Esophagus (tissue), 2 donors: ENCODE measurements at regions not wholly inside any gene's neighbourhood (a gene's known extent, or its start where the extent isn't known, plus 50 kb on each side); places are given as distances from the start of the nearest gene placed in this dataset.
"Not testable (repeated sequence)": the region's sequence is repeated elsewhere in the genome, so short reads cannot be mapped to it uniquely, and the experiment has no call there.

Source experiments
- H3K27ac ChIP-seq, 2 donors: one replicate each; pipeline ENCODE4 v1.5.1; 2013; ENCODE audit warnings: low read depth in 2 of 2, mild to moderate bottlenecking in 2 of 2, inconsistent platforms in 1 of 2, low read length in 1 of 2, moderate library complexity in 1 of 2
- H3K27me3 ChIP-seq, 2 donors: one replicate each; pipeline ENCODE4 v1.6.1; 2013; ENCODE audit warnings: low read length in 2 of 2, control low read depth in 1 of 2, mild to moderate bottlenecking in 1 of 2; ENCODE audit not compliant: insufficient read depth in 2 of 2, control insufficient read depth in 1 of 2
- H3K36me3 ChIP-seq, 2 donors: one replicate each; pipeline ENCODE4 v1.6.1; 2013; ENCODE audit warnings: low read length in 1 of 2; ENCODE audit not compliant: control insufficient read depth in 2 of 2, insufficient read depth in 2 of 2
- H3K4me1 ChIP-seq, 2 donors: one replicate each; pipeline ENCODE4 v1.6.1; 2013; ENCODE audit warnings: low read length in 1 of 2; ENCODE audit not compliant: control insufficient read depth in 2 of 2, insufficient read depth in 2 of 2
- H3K4me3 ChIP-seq, 2 donors: one replicate each; pipeline ENCODE4 v1.5.1; 2013; ENCODE audit warnings: low read length in 2 of 2, mild to moderate bottlenecking in 2 of 2, low read depth in 1 of 2, moderate library complexity in 1 of 2
- H3K9me3 ChIP-seq, 2 donors: one replicate each; pipeline ENCODE4 v1.6.1; 2013; ENCODE audit warnings: mild to moderate bottlenecking in 2 of 2, low read depth in 1 of 2, low read length in 1 of 2, moderate library complexity in 1 of 2; ENCODE audit not compliant: control insufficient read depth in 2 of 2, insufficient read depth in 1 of 2
- WGBS, 2 donors: extraction: QIAGEN DNeasy Blood & Tissue Kit; methylation state at CpG; one replicate each; pipeline ENCODE4 v1.1.7; 2013; 5-methylcytosine and 5-hydroxymethylcytosine counted together
- donor health status: healthy with polysubstance abuse.
- donor health status: Bipolar disorder and iron deficiency.

- Histone ChIP-seq H3K4me1 (no peaks in the 10 kb centered on the region), H3K4me3 (no peak overlapping the region), H3K27ac (no peak overlapping the region), H3K36me3 (no peaks in the 10 kb centered on the region), H3K27me3 (no peaks in the 10 kb centered on the region), H3K9me3 (no peaks in the 10 kb centered on the region)
- WGBS, 2 donors: 52 to 55% methylated on average over 6 of the region's 6 CpGs
Measured at GRCh38 chr2:230636684-230637271, 75.9 kb upstream of the CAB39 start.

- not testable (repeated sequence) for H3K27me3 ChIP-seq, H3K4me1 ChIP-seq, H3K36me3 ChIP-seq, H3K4me3 ChIP-seq, H3K27ac ChIP-seq, H3K9me3 ChIP-seq
- 82 to 87% methylated on average over 8 of the region's 8 CpGs for WGBS, 2 donors
Measured at GRCh38 chr2:230637486-230637885, 75.2 kb upstream of the CAB39 start.

DNA sequence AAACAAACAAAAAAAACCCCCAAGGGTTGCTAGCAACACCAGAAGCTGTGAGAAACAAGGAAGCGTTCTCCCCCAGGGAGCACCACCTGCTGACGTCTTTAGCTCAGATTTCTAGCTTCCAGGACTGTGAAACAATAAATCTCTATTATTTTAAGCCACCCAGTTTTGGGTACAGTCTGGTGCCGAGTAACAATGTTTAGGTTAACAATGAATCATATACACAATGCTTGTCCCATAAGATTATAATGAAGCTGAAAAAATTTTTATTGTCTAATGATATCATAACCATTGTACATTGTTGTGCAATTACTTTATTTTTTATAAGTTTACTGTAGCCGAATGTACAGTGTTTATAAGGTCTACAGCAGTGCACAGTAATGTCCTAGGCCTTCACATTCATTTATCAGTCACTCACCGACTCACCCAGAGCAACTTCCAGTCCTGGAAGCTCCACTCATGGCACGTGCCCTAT is 72.1 kb upstream of the CAB39 start:
- no peak overlapping the region for H3K27ac ChIP-seq
- WGBS, 2 donors: 76% methylated on average over 6 of the region's 6 CpGs
- H3K27me3 ChIP-seq: no peaks in the 10 kb centered on the region
- no peaks in the 10 kb centered on the region for H3K36me3 ChIP-seq
- no peaks in the 10 kb centered on the region for H3K4me1 ChIP-seq
- no peaks in the 10 kb centered on the region for H3K9me3 ChIP-seq
- no peak overlapping the region for H3K4me3 ChIP-seq

DNA sequence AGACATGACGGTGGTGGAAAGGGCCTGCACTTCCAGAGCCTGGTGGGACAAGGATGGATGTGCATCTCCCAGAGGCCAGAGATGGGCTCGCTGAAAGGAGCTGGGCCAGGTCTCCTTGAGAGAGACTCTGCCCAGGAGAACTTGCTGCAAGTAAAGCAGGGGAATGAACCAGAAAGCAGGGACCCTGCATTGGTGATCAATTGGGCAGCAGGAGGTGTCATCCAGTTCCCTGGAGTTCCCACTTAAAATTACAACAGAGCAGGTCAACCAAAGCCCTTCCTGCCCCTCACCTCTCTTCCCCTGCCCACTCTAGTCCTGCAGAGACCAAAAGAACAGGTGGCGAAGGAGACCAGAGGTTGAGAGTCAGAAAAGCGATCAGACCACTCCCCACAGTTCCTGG is 69.7 kb upstream of the CAB39 start:
- H3K27ac ChIP-seq: no peak overlapping the region
- H3K4me3 ChIP-seq: no peak overlapping the region
- H3K36me3 ChIP-seq: no peaks in the 10 kb centered on the region
- H3K9me3 ChIP-seq: no peaks in the 10 kb centered on the region
- H3K27me3 ChIP-seq: no peaks in the 10 kb centered on the region
- WGBS, 2 donors: 80 to 83% methylated on average over 4 of the region's 4 CpGs
- H3K4me1 ChIP-seq: no peaks in the 10 kb centered on the region

GRCh38 chr2:230643576-230644291 is 68.9 kb upstream of the CAB39 start:
- 55 to 59% methylated on average over 9 of the region's 9 CpGs for WGBS, 2 donors
- peak overlapping the region in 1 of 2 donors; percentile 11 for H3K27ac ChIP-seq

GRCh38 chr2:230644356-230644935 is 68.2 kb upstream of the CAB39 start:
- Histone ChIP-seq H3K36me3 (no peaks in the 10 kb centered on the region), H3K9me3 (no peaks in the 10 kb centered on the region), H3K4me3 (no peak overlapping the region), H3K4me1 (no peaks in the 10 kb centered on the region), H3K27ac (no peak overlapping the region), H3K27me3 (no peaks in the 10 kb centered on the region)
- WGBS, 2 donors: 86 to 88% methylated on average over 6 of the region's 6 CpGs

More at GRCh38 chr2:230643576-230644291, 68.9 kb upstream of the CAB39 start:
- Histone ChIP-seq H3K9me3 (no peaks in the 10 kb centered on the region), H3K4me3 (no peak overlapping the region), H3K27me3 (no peaks in the 10 kb centered on the region), H3K36me3 (no peaks in the 10 kb centered on the region), H3K4me1 (no peaks in the 10 kb centered on the region)

GRCh38 chr2:230648356-230648755 is 64.3 kb upstream of the CAB39 start:
- WGBS, 2 donors: 85 to 90% methylated on average over 8 of the region's 8 CpGs
- Histone ChIP-seq H3K36me3 (no peaks in the 10 kb centered on the region), H3K4me3 (no peak overlapping the region), H3K27ac (no peak overlapping the region), H3K27me3 (no peaks in the 10 kb centered on the region), H3K9me3 (no peaks in the 10 kb centered on the region), H3K4me1 (no peaks in the 10 kb centered on the region)

DNA sequence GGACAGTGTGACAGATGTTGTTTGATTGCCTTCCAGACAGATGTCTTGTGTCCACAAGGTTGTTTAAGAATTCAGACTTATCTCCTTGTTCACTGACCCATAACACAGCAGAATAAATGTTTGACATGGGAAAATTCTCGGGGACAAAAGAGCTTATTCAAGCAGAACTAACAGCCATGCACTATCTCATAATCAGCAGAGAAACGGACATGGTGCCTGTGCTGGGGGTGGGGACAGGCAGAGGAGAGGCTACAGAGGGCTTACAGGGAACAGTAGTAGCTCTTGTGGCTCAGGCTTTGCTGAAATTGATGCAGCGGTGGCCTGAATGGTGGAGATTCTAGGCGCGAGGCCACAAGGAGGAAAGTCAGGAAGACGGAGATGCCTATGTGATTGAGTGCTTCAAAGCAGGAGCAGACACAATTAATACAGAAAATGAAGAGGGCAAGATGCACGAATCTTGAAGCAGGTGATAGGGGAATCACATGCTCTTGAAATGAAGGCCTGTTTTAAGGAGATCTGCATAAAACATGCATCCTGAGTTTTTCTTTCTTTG is 62.0 kb upstream of the CAB39 start:
- Histone ChIP-seq H3K27ac (no peak overlapping the region), H3K4me1 (no peaks in the 10 kb centered on the region), H3K4me3 (no peak overlapping the region), H3K36me3 (no peaks in the 10 kb centered on the region), H3K27me3 (no peaks in the 10 kb centered on the region), H3K9me3 (no peaks in the 10 kb centered on the region)
- 60 to 64% methylated on average over 7 of the region's 7 CpGs for WGBS, 2 donors

- peaks cover 0 to 3% of the 10 kb centered on the region in 2 donors for H3K4me1 ChIP-seq
Measured at GRCh38 chr2:230654057-230654456, 58.6 kb upstream of the CAB39 start.

More at GRCh38 chr2:230654057-230654456, 58.6 kb upstream of the CAB39 start:
- Histone ChIP-seq H3K27me3 (no peaks in the 10 kb centered on the region), H3K27ac (no peak overlapping the region), H3K9me3 (no peaks in the 10 kb centered on the region), H3K4me3 (no peak overlapping the region), H3K36me3 (no peaks in the 10 kb centered on the region)
- 86 to 90% methylated on average over 7 of the region's 7 CpGs for WGBS, 2 donors
